PC-9 (cell line): ENCODE measurements at regions not wholly inside any gene's neighbourhood (a gene's known extent, or its start where the extent isn't known, plus 50 kb on each side); places are given as distances from the start of the nearest gene placed in this dataset.

Experiments used
- BruUV-seq: library from RNA; stranded (reverse); fragments of 400-500 nt; replicated peaks from 2 replicates; lab custom pipeline; 2021; lab: Mats Ljungman, UMichigan
- CTCF ChIA-PET: fragments of 300-600 bp; sonication (Branson Sonifier 250); formaldehyde crosslinking; loops from one replicate; lab custom pipeline; 2022; ENCODE audit warnings: antibody characterized with exemption; lab: Charles Lee
- POLR2A ChIA-PET: fragments of 300-600 bp; sonication (Branson Sonifier 250); formaldehyde crosslinking; loops from one replicate; lab custom pipeline; 2022; ENCODE audit warnings: antibody characterized with exemption; ENCODE audit not compliant: unreplicated experiment; lab: Charles Lee
- DNase-seq, 2 experiments: peaks; one replicate each; pipeline versions ENCODE4 v3.0.0 to v3.0.0-alpha.2; 2015 to 2022; ENCODE audit warnings: mixed read lengths in 1 of 2
- H2AFZ ChIP-seq: fragments of 200-600 bp; sonication (generic); 2 replicates; pipeline ENCODE4 v1.8.1; 2017; ENCODE audit warnings: antibody characterized with exemption
- H3F3A ChIP-seq: fragments of 200-600 bp; sonication (generic); 2 replicates; pipeline ENCODE4 v1.8.1; 2017; ENCODE audit warnings: antibody characterized with exemption, mild to moderate bottlenecking, low read depth; ENCODE audit not compliant: insufficient read depth
- H3K27ac ChIP-seq: fragments of 200-600 bp; sonication (generic); 2 replicates; pipeline ENCODE4 v1.6.1; 2016; ENCODE audit warnings: mixed run types
- H3K27me3 ChIP-seq: fragments of 200-600 bp; sonication (generic); 2 replicates; pipeline ENCODE4 v1.6.1; 2016; ENCODE audit warnings: low read depth, mixed run types; ENCODE audit not compliant: insufficient read depth
- H3K36me3 ChIP-seq: fragments of 200-600 bp; sonication (generic); 2 replicates; pipeline ENCODE4 v1.6.1; 2016; ENCODE audit warnings: low read depth, mixed run types
- H3K4me1 ChIP-seq: fragments of 200-600 bp; sonication (generic); replicated peaks from 2 replicates; pipeline ENCODE4 v1.6.1; 2016; ENCODE audit warnings: mixed run types; ENCODE audit not compliant: insufficient read depth
- H3K4me2 ChIP-seq: fragments of 200-600 bp; sonication (generic); 2 replicates; pipeline ENCODE4 v1.6.1; 2017; ENCODE audit warnings: mixed run types
- H3K4me3 ChIP-seq: fragments of 200-600 bp; sonication (generic); 2 replicates; pipeline ENCODE4 v1.6.1; 2016; ENCODE audit warnings: mixed run types
- H3K79me2 ChIP-seq: fragments of 200-600 bp; sonication (generic); 2 replicates; pipeline ENCODE4 v1.6.1; 2017; ENCODE audit warnings: low read depth, mixed run types
- H3K9me2 ChIP-seq: fragments of 200-600 bp; sonication (generic); 2 replicates; pipeline ENCODE4 v1.8.1; 2017; ENCODE audit warnings: mild to moderate bottlenecking; ENCODE audit not compliant: insufficient read depth
- H3K9me3 ChIP-seq: fragments of 200-600 bp; sonication (generic); 2 replicates; pipeline ENCODE4 v1.8.1; 2016; ENCODE audit warnings: low read depth; ENCODE audit not compliant: insufficient read depth
- H4K20me1 ChIP-seq: fragments of 200-600 bp; sonication (generic); 2 replicates; pipeline ENCODE4 v1.8.1; 2017; ENCODE audit not compliant: insufficient read depth
- EZH2 ChIP-seq: fragments of 200-600 bp; sonication (generic); IDR thresholded peaks from 2 replicates; pipeline ENCODE4 v1.8.0; 2017; ENCODE audit warnings: antibody characterized with exemption, low read depth
- intact Hi-C: fragments of 100-400 bp; cut with micrococcal nuclease; formaldehyde crosslinking; loops from one replicate; pipeline ENCODE4 v1.10.0; 2022; ENCODE audit not compliant: unreplicated experiment
- TF ChIP-seq, protein P1 (sequence below): fragments of 200-600 bp; sonication (generic); conservative IDR thresholded peaks from 2 replicates; pipeline ENCODE4 v1.6.1; 2017; ENCODE audit warnings: mixed run types, antibody characterized with exemption, mild to moderate bottlenecking, moderate library complexity

GRCh38 chr1:30321246-30321910 is 402.0 kb downstream of the MATN1 start:
- H3K27me3 ChIP-seq, result peaks cover 53% of the 10 kb centered on the region
- H2AFZ ChIP-seq, result no peak overlapping the region
- no peaks in the 10 kb centered on the region for H4K20me1 ChIP-seq
- no peak overlapping the region for H3K4me3 ChIP-seq
- BruUV-seq, result no TSS peak
- H3K4me2 ChIP-seq, result no peak overlapping the region
- no peak overlapping the region for H3K27ac ChIP-seq
- ChIA-PET POLR2A (no interaction called here), CTCF (interaction anchor here (0.6 kb wide), 1 partner anchor 302 kb away, joined by 3 read pairs; no protein-coding TSS in a partner anchor)
- H3K9me2 ChIP-seq, result no peaks in the 10 kb centered on the region
- H3K79me2 ChIP-seq, result no peaks in the 10 kb centered on the region
- no peak for DNase-seq
- no peaks in the 10 kb centered on the region for H3K4me1 ChIP-seq
- H3F3A ChIP-seq, result no peaks in the 10 kb centered on the region
- no peaks in the 10 kb centered on the region for H3K9me3 ChIP-seq
- TF ChIP-seq, protein P1, sequence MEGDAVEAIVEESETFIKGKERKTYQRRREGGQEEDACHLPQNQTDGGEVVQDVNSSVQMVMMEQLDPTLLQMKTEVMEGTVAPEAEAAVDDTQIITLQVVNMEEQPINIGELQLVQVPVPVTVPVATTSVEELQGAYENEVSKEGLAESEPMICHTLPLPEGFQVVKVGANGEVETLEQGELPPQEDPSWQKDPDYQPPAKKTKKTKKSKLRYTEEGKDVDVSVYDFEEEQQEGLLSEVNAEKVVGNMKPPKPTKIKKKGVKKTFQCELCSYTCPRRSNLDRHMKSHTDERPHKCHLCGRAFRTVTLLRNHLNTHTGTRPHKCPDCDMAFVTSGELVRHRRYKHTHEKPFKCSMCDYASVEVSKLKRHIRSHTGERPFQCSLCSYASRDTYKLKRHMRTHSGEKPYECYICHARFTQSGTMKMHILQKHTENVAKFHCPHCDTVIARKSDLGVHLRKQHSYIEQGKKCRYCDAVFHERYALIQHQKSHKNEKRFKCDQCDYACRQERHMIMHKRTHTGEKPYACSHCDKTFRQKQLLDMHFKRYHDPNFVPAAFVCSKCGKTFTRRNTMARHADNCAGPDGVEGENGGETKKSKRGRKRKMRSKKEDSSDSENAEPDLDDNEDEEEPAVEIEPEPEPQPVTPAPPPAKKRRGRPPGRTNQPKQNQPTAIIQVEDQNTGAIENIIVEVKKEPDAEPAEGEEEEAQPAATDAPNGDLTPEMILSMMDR, result no peak
- no peak for TF ChIP-seq EZH2
- intact Hi-C loops, result no loop called here
- H3K36me3 ChIP-seq, result no peaks in the 10 kb centered on the region

GRCh38 chr1:30320581-30320890 is 402.8 kb downstream of the MATN1 start:
- no peaks in the 10 kb centered on the region for H4K20me1 ChIP-seq
- H3K9me3 ChIP-seq, result no peaks in the 10 kb centered on the region
- no peaks in the 10 kb centered on the region for H3F3A ChIP-seq
- no peaks in the 10 kb centered on the region for H3K79me2 ChIP-seq
- TF ChIP-seq, protein P1, result no peak
- no peak for TF ChIP-seq EZH2
- CTCF ChIA-PET, result no interaction called here
- H3K9me2 ChIP-seq, result no peaks in the 10 kb centered on the region
- DNase-seq, result no peak
- no peaks in the 10 kb centered on the region for H3K36me3 ChIP-seq
- H3K4me3 ChIP-seq, result no peak overlapping the region
- no peak overlapping the region for H3K27ac ChIP-seq
- intact Hi-C loops, result no loop called here
- no peak overlapping the region for H3K4me2 ChIP-seq
- no peaks in the 10 kb centered on the region for H3K4me1 ChIP-seq
- no peak overlapping the region for H2AFZ ChIP-seq
- POLR2A ChIA-PET, result no interaction called here
- no TSS peak for BruUV-seq
- H3K27me3 ChIP-seq, result peaks cover 51% of the 10 kb centered on the region

DNA sequence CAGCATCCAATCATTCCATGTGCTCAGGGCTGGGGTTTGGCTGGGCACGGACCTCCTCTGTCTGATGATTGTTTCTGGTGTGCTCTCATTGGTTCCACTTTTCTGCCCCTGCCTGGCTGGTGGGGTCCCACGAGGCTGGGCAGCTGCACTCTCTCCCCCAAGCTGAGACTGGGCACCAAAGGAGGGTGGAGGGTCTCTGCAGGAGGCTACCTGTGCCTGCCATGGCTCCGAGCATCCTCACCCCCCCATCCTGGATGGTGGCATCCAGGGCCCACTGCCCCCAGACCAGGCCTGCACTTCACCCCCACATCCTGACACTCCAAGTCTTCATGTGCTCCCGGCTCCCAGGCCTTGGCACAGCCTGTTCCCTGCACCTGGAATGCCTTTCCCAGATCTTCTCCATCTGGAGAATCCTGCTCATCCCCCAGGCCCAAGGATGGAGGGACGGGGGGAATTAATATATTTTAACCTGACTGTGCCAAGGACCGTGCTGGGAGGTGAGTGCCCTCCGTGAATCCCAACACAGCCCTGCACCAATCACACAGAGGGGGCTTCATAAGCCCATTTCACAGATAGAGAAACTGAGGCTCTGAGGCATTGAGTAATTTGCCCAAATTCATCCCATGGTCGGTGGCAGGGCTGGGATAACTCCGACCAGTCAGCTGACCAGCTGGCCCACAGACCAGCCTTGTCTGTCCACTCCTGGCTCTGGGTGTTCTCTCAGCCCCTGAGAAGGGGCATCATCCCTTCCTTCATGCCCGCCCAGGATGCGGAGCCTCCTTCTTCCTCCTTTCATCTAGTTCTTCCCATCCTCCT is 403.4 kb downstream of the MATN1 start:
- Histone ChIP-seq H4K20me1 (no peaks in the 10 kb centered on the region), H3K27me3 (peaks cover 56% of the 10 kb centered on the region), H3K4me3 (no peak overlapping the region), H3K27ac (no peak overlapping the region), H3K4me2 (no peak overlapping the region), H3K36me3 (no peaks in the 10 kb centered on the region), H3K4me1 (no peaks in the 10 kb centered on the region), H3K9me2 (no peaks in the 10 kb centered on the region), H3K79me2 (no peaks in the 10 kb centered on the region), H2AFZ (no peak overlapping the region), H3K9me3 (no peaks in the 10 kb centered on the region), H3F3A (no peaks in the 10 kb centered on the region)
- no TSS peak for BruUV-seq
- ChIA-PET CTCF (no interaction called here), POLR2A (no interaction called here)
- intact Hi-C loops, result no loop called here
- no peak for DNase-seq
- no peak for TF ChIP-seq EZH2
- TF ChIP-seq, protein P1, result no peak
